K562 (cell line): ENCODE measurements at regions not wholly inside any gene's neighbourhood (a gene's known extent, or its start where the extent isn't known, plus 50 kb on each side); places are given as distances from the start of the nearest gene placed in this dataset.

Experiments used
- ATAC-seq: fragments of 200-7000 bp; cut with Tn5 transposase; 3 replicates; pipeline ENCODE4 v1.9.1; 2020; ENCODE audit warnings: moderate library complexity
- BruUV-seq: library from RNA; stranded (reverse); fragments of 400-500 nt; replicated peaks from 2 replicates; lab custom pipeline; 2021; lab: Mats Ljungman, UMichigan
- CTCF ChIA-PET: fragments of 300-600 bp; formaldehyde crosslinking; extraction: SDS; loops from one replicate; lab custom pipeline; 2021; ENCODE audit warnings: low intra/inter-chr PET ratio; lab: Yijun Ruan, JAX
- POLR2A ChIA-PET: fragments of 300-600, 350-650 bp; sonication (Branson Sonifier 250); formaldehyde crosslinking; extraction: SDS; loops from one replicate; lab custom pipeline; 2021; ENCODE audit warnings: antibody characterized with exemption, inconsistent platforms; lab: Yijun Ruan, JAX
- DNase-seq, 4 experiments: peaks; one replicate each; pipeline versions ENCODE4 v3.0.0 to v3.0.0-alpha.2; 2011 to 2018; ENCODE audit warnings: low spot score in 3 of 4, mixed read lengths in 3 of 4; ENCODE audit errors: extremely low read depth in 1 of 4
- FAIRE-seq: peaks from 2 replicates; lab custom pipeline; 2011; peaks lifted over from hg19 to GRCh38; lab: Jason Lieb, UNC
- H2AFZ ChIP-seq: 2 replicates; pipeline ENCODE4 v1.6.0; 2011; ENCODE audit warnings: low read depth, low read length, control low read depth, inconsistent platforms
- H3K27ac ChIP-seq: fragments of 200-600 bp; 3 replicates; pipeline ENCODE4 v1.8.0; 2011; ENCODE audit warnings: low read depth, mild to moderate bottlenecking, control low read depth, inconsistent platforms, low read length, moderate library complexity, mixed read lengths; ENCODE audit errors: extremely low read depth
- H3K27me3 ChIP-seq, 2 experiments: fragments of 300-600 bp in 1 of 2; 2 replicates in 1 of 2; 3 replicates in 1 of 2; pipeline versions ENCODE4 v1.6.0 to v1.8.0; 2011; ENCODE audit warnings: inconsistent platforms in 2 of 2, low read length in 2 of 2, mild to moderate bottlenecking in 1 of 2, mixed read lengths in 1 of 2, moderate library complexity in 1 of 2; ENCODE audit not compliant: control insufficient read depth in 2 of 2, insufficient read depth in 2 of 2
- H3K36me3 ChIP-seq: fragments of 300-600 bp; 3 replicates; pipeline ENCODE4 v1.8.0; 2011; ENCODE audit warnings: mild to moderate bottlenecking, low read length, inconsistent platforms; ENCODE audit not compliant: control insufficient read depth, insufficient read depth
- H3K4me1 ChIP-seq, 2 experiments: fragments of 200-600 bp in 1 of 2; replicated peaks in 1 of 2; 2 replicates in 1 of 2; 3 replicates in 1 of 2; pipeline versions ENCODE4 v1.5.1 to v1.8.0; 2011; ENCODE audit warnings: inconsistent platforms in 2 of 2, low read length in 2 of 2, mild to moderate bottlenecking in 1 of 2, mixed read lengths in 1 of 2, moderate library complexity in 1 of 2; ENCODE audit not compliant: control insufficient read depth in 2 of 2, insufficient read depth in 2 of 2
- H3K4me2 ChIP-seq: 2 replicates; pipeline ENCODE4 v1.6.1; 2011; ENCODE audit warnings: low read length, control low read depth, inconsistent platforms, mixed read lengths; ENCODE audit not compliant: insufficient read depth
- H3K4me3 ChIP-seq: fragments of 200-600 bp; sonication (generic), shearing (Covaris generic); 2 replicates; pipeline ENCODE4 v1.5.1; 2016; ENCODE audit warnings: control low read depth, inconsistent platforms
- H3K79me2 ChIP-seq: fragments of 200-600 bp; 3 replicates; pipeline ENCODE4 v1.8.0; 2011; ENCODE audit warnings: low read length, inconsistent platforms; ENCODE audit not compliant: control insufficient read depth, insufficient read depth
- H3K9ac ChIP-seq, 2 experiments: 2 replicates each; pipeline versions ENCODE4 v1.6.0 to v1.6.1; 2011; ENCODE audit warnings: low read depth in 2 of 2, low read length in 2 of 2, control low read depth in 1 of 2, inconsistent platforms in 1 of 2, mild to moderate bottlenecking in 1 of 2, mixed read lengths in 1 of 2; ENCODE audit not compliant: insufficient read depth in 1 of 2
- H3K9me1 ChIP-seq: one replicate; pipeline ENCODE4 v1.6.0; 2011; ENCODE audit warnings: inconsistent platforms, mild to moderate bottlenecking, low read length, moderate library complexity; ENCODE audit not compliant: control insufficient read depth, insufficient read depth
- H3K9me3 ChIP-seq: replicated peaks from 2 replicates; pipeline ENCODE4 v1.5.1; 2011; ENCODE audit warnings: low read depth, low read length, inconsistent platforms; ENCODE audit not compliant: control insufficient read depth, insufficient read depth
- H4K20me1 ChIP-seq: replicated peaks from 2 replicates; pipeline ENCODE4 v1.6.1; 2011; ENCODE audit warnings: low read length, inconsistent platforms, mixed read lengths; ENCODE audit not compliant: control insufficient read depth, insufficient read depth
- HMGN3 ChIP-seq: IDR thresholded peaks from 2 replicates; pipeline ENCODE4 v1.6.1; 2011; ENCODE audit warnings: borderline replicate concordance, low read depth, mild to moderate bottlenecking, mixed read lengths, low read length; ENCODE audit not compliant: insufficient read length; ENCODE audit errors: extremely low read depth
- NR3C1 ChIP-seq: sonication (generic); formaldehyde crosslinking; IDR thresholded peaks from 2 replicates; pipeline ENCODE4 v1.8.1; 2022; ENCODE audit warnings: missing genetic modification reagents
- POLR3G ChIP-seq: IDR thresholded peaks from 2 replicates; pipeline ENCODE4 v1.6.1; 2011; ENCODE audit not compliant: insufficient read length, insufficient replicate concordance; ENCODE audit errors: extremely low read depth
- ZBTB49 ChIP-seq: sonication (generic); formaldehyde crosslinking; IDR thresholded peaks from 2 replicates; pipeline ENCODE4 v1.8.0; 2022; ENCODE audit warnings: missing genetic modification reagents, mild to moderate bottlenecking, borderline replicate concordance
- WGBS: fragments of 100-300 bp; shearing (Covaris generic); methylation state at CpG from one replicate; pipeline ENCODE4 v1.1.6; 2016; ENCODE audit warnings: low coverage, mixed read lengths; ENCODE audit not compliant: insufficient coverage; ENCODE audit errors: missing lambda C conversion rate; 5-methylcytosine and 5-hydroxymethylcytosine counted together
- in situ Hi-C: fragments of 300-500 bp; cut with MboI; formaldehyde crosslinking; loops from 4 replicates; pipeline ENCODE4 v1.15.0; 2018; ENCODE audit warnings: inconsistent platforms, mixed read lengths
- intact Hi-C: fragments of 100-400 bp; cut with micrococcal nuclease; formaldehyde crosslinking; loops from 2 replicates; pipeline ENCODE4 v1.14.2; 2022

GRCh38 chr4:152245680-152246079 lies 290.2 kb downstream of the FBXW7 start:
- no peaks in the 10 kb centered on the region for H3K9me3 ChIP-seq
- in situ Hi-C loops: no loop called here
- H3K36me3 ChIP-seq: no peaks in the 10 kb centered on the region
- peaks cover 11 to 32% of the 10 kb centered on the region in 2 experiments; a peak in 3 of 5 replicates for H3K27me3 ChIP-seq
- FAIRE-seq: no peak
- no peak for DNase-seq
- H3K79me2 ChIP-seq: no peaks in the 10 kb centered on the region
- no TSS peak for BruUV-seq
- no peak overlapping the region for H2AFZ ChIP-seq
- POLR2A ChIA-PET: no interaction called here
- H3K4me2 ChIP-seq: no peak overlapping the region
- H3K9me1 ChIP-seq: no peaks in the 10 kb centered on the region
- CTCF ChIA-PET: no interaction called here
- TF ChIP-seq HMGN3: no peak
- no peaks in the 10 kb centered on the region for H3K4me1 ChIP-seq
- no peak overlapping the region for H3K27ac ChIP-seq
- intact Hi-C loops: no loop called here
- H4K20me1 ChIP-seq: no peaks in the 10 kb centered on the region
- ATAC-seq: no peak
- 0% methylated on average over 1 of the region's 1 CpG for WGBS
- no peak overlapping the region for H3K4me3 ChIP-seq
- H3K9ac ChIP-seq: no peak overlapping the region

- Histone ChIP-seq H3K27me3 (peaks cover 11 to 32% of the 10 kb centered on the region in 2 experiments; a peak in 3 of 5 replicates), H3K4me2 (no peak overlapping the region), H4K20me1 (no peaks in the 10 kb centered on the region), H3K9ac (no peak overlapping the region), H3K36me3 (no peaks in the 10 kb centered on the region), H3K4me3 (no peak overlapping the region), H3K79me2 (no peaks in the 10 kb centered on the region), H3K9me1 (no peaks in the 10 kb centered on the region), H3K27ac (no peak overlapping the region), H3K9me3 (no peaks in the 10 kb centered on the region), H3K4me1 (no peaks in the 10 kb centered on the region), H2AFZ (no peak overlapping the region)
- intact Hi-C loops: no loop called here
- no TSS peak for BruUV-seq
- ChIA-PET POLR2A (interaction anchor here (0.8 kb wide), 1 partner anchor 614 kb away, joined by 3 read pairs; no protein-coding TSS in a partner anchor), CTCF (no interaction called here)
- DNase-seq: no peak
- TF ChIP-seq POLR3G (no peak), NR3C1 (CRISPR knock-in tag) (no peak), ZBTB49 (CRISPR knock-in tag) (no peak)
- in situ Hi-C loops: no loop called here
- WGBS: 0% methylated on average over 2 of the region's 2 CpGs
- FAIRE-seq: no peak
- ATAC-seq: no peak
These were observed 291.2 kb downstream of the FBXW7 start for GRCh38 chr4:152244659-152245058.
